BE2C (cell line): ENCODE measurements at regions not wholly inside any gene's neighbourhood (a gene's known extent, or its start where the extent isn't known, plus 50 kb on each side); places are given as distances from the start of the nearest gene placed in this dataset.

Experiments used
- DNase-seq: peaks from one replicate; pipeline ENCODE4 v3.0.0-alpha.2; 2020
- H3K27me3 ChIP-seq: fragments of 250-450 bp; sonication (Bioruptor Pico); 2 replicates; pipeline ENCODE4 v1.5.1; 2020; ENCODE audit warnings: mild to moderate bottlenecking
- H3K36me3 ChIP-seq: fragments of 250-450 bp; sonication (Bioruptor Pico); 2 replicates; pipeline ENCODE4 v1.5.1; 2020; ENCODE audit warnings: mild to moderate bottlenecking
- H3K4me1 ChIP-seq: fragments of 250-450 bp; sonication (Bioruptor Pico); 2 replicates; pipeline ENCODE4 v1.5.1; 2020
- H3K4me3 ChIP-seq: 2 replicates; pipeline ENCODE4 v1.5.1; 2011; ENCODE audit warnings: low read depth, low read length
- H3K9me3 ChIP-seq: fragments of 250-450 bp; sonication (Bioruptor Pico); 2 replicates; pipeline ENCODE4 v1.5.1; 2020
- TF ChIP-seq, protein P1 (sequence below): IDR thresholded peaks from 2 replicates; pipeline ENCODE4 v1.5.1; 2012; ENCODE audit warnings: mild to moderate bottlenecking, low read depth, low read length

DNA sequence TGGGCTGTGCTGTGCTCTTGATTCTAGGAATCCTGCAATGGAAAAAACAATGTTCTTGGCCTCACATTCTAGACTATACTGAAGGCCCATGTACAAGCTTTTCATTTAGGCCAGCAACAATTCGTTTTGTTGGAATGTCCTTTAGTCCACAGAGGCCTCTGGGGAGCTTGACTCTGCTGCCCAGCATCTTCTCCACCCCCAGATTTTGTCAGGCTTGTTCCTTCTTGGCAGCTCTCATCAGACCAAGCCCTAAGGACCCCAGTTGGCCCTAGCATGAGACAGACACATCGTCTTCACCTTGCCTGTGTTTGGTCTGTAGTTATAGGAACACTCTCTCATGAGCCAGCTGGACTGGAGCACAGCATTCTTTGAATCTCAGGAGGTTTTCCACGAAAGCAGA is 300.1 kb downstream of the VRK1 start:
- no peak for DNase-seq
- H3K27me3 ChIP-seq: no peaks in the 10 kb centered on the region
- no peaks in the 10 kb centered on the region for H3K9me3 ChIP-seq
- H3K36me3 ChIP-seq: no peaks in the 10 kb centered on the region
- H3K4me1 ChIP-seq: no peaks in the 10 kb centered on the region
- TF ChIP-seq, protein P1, sequence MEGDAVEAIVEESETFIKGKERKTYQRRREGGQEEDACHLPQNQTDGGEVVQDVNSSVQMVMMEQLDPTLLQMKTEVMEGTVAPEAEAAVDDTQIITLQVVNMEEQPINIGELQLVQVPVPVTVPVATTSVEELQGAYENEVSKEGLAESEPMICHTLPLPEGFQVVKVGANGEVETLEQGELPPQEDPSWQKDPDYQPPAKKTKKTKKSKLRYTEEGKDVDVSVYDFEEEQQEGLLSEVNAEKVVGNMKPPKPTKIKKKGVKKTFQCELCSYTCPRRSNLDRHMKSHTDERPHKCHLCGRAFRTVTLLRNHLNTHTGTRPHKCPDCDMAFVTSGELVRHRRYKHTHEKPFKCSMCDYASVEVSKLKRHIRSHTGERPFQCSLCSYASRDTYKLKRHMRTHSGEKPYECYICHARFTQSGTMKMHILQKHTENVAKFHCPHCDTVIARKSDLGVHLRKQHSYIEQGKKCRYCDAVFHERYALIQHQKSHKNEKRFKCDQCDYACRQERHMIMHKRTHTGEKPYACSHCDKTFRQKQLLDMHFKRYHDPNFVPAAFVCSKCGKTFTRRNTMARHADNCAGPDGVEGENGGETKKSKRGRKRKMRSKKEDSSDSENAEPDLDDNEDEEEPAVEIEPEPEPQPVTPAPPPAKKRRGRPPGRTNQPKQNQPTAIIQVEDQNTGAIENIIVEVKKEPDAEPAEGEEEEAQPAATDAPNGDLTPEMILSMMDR: no peak
- no peak overlapping the region for H3K4me3 ChIP-seq

DNA sequence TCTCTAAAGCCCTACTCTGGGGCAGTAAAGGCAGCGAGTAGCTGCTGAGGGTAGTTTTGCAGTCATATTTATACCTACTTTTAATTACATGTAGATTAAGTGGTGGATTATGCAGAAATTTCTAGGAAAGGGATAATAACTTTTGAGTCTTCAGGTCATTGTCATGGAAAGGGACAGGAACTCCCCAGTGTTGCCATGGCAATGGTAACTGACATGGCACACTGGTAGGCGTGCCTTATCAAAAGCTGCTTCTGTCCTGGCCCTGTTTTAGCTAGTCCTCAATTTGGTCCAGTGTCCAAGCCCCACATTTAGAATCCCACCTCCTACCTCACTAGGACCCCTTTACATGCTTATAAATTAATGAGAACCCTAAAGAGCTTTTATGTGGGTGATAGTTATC is 303.1 kb downstream of the VRK1 start:
- no peaks in the 10 kb centered on the region for H3K9me3 ChIP-seq
- no peaks in the 10 kb centered on the region for H3K4me1 ChIP-seq
- no peak for DNase-seq
- H3K4me3 ChIP-seq: no peak overlapping the region
- H3K36me3 ChIP-seq: no peaks in the 10 kb centered on the region
- TF ChIP-seq, protein P1: no peak
- no peaks in the 10 kb centered on the region for H3K27me3 ChIP-seq

DNA sequence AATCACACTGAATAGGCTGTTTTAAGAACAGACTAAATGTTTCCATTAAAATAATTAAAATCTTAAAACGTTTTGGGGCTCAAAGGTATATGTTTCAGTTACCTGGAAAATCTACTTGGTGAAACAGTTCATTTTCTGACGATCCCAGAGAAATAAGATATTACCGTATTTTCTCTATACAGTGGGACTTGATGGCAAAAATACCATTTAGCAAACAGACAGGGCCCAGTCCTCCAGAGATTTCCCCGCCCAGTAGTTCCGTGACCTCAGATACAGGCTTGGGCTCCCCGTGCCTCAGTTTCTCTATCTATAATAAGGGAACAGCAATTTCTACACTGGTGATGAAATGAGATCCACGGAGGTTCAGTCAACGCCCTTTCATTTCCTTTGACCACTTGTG is 304.4 kb downstream of the VRK1 start:
- no peaks in the 10 kb centered on the region for H3K27me3 ChIP-seq
- TF ChIP-seq, protein P1: no peak
- H3K36me3 ChIP-seq: no peaks in the 10 kb centered on the region
- no peaks in the 10 kb centered on the region for H3K9me3 ChIP-seq
- DNase-seq: no peak
- H3K4me1 ChIP-seq: no peaks in the 10 kb centered on the region
- H3K4me3 ChIP-seq: no peak overlapping the region

DNA sequence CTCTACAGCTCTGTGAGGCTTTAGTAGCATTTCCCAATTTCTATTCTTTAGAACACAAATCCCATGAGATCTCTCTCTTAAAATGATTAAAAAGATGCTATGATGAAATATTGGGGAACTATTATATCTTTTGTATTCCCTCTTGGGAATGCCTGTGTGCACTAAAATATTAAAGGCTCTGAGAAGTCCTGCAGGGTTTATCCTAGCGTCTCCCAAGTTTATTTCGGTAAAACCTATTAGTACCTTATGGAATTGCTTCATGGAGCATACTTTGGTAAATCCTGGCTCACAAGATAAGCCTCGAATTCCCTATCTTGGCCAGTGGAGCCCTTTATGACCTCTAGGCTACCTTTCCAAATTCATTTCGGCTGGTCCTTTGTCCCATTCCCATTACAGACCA is 306.8 kb downstream of the VRK1 start:
- Histone ChIP-seq H3K36me3 (no peaks in the 10 kb centered on the region), H3K27me3 (no peaks in the 10 kb centered on the region), H3K9me3 (no peaks in the 10 kb centered on the region), H3K4me1 (no peaks in the 10 kb centered on the region), H3K4me3 (no peak overlapping the region)
- no peak for DNase-seq
- TF ChIP-seq, protein P1: no peak

DNA sequence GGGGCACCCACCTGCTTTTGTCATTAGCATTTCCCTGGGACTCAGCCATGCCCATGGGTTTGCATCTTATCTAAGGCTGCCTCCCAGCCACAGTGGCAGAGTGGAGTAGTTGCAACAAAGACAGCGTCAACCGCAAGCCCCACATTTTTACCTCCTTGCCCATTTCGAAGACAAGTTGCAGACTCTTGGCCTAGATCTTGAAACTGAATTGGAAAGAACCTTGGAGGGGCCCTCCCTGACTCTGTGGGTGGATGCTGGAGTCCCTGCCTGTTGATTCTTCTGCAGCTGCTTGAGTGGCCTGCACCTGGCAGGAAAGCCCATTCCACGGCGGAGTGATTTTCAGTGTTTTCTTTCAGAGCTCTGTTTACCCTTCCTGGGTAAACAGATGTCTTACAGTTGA is 309.0 kb downstream of the VRK1 start:
- DNase-seq: no peak
- TF ChIP-seq, protein P1: no peak
- H3K36me3 ChIP-seq: no peaks in the 10 kb centered on the region
- no peak overlapping the region for H3K4me3 ChIP-seq
- H3K9me3 ChIP-seq: no peaks in the 10 kb centered on the region
- H3K27me3 ChIP-seq: no peaks in the 10 kb centered on the region
- no peaks in the 10 kb centered on the region for H3K4me1 ChIP-seq

DNA sequence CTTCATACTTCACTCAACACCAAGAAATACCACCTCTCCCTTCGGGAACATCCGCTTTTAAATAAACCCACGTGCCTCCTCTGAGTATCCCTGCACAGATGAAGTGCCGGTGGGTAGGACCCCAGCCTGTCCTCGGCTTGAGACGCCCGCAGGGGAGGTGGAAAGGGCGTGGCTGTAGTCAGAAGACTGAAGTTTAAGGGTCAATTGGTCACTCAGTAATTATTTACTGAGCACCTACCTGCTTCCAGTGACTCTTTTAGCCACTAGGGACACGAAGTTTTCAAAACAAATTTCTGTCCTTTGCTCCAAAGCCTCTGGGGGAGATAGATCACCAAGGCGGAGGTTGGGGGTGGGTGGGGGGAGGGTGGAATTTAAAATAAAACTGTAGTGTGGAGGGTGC is 309.4 kb downstream of the VRK1 start:
- Histone ChIP-seq H3K4me3 (no peak overlapping the region), H3K4me1 (no peaks in the 10 kb centered on the region), H3K27me3 (no peaks in the 10 kb centered on the region), H3K9me3 (no peaks in the 10 kb centered on the region), H3K36me3 (no peaks in the 10 kb centered on the region)
- TF ChIP-seq, protein P1: no peak
- no peak for DNase-seq
